BJ (cell line): ENCODE measurements at regions not wholly inside any gene's neighbourhood (a gene's known extent, or its start where the extent isn't known, plus 50 kb on each side); places are given as distances from the start of the nearest gene placed in this dataset.

Experiments used
- CTCF ChIA-PET: fragments of 350-600 bp; formaldehyde crosslinking; extraction: SDS; loops from one replicate; lab custom pipeline; 2021; ENCODE audit warnings: antibody characterized with exemption, inconsistent platforms; lab: Yijun Ruan, JAX
- POLR2A ChIA-PET: fragments of 300-600 bp; sonication (Branson Sonifier 250); formaldehyde crosslinking; extraction: SDS; loops from one replicate; lab custom pipeline; 2021; ENCODE audit warnings: antibody characterized with exemption; lab: Charles Lee
- DNase-seq: peaks from one replicate; pipeline ENCODE4 v3.0.0-alpha.2; 2011; ENCODE audit warnings: low read depth
- H3K27me3 ChIP-seq: 2 replicates; pipeline ENCODE4 v1.6.0; 2011; ENCODE audit warnings: low read length; ENCODE audit not compliant: control insufficient read depth, insufficient read depth
- H3K36me3 ChIP-seq: 2 replicates; pipeline ENCODE4 v1.5.1; 2011; ENCODE audit warnings: low read length; ENCODE audit not compliant: control insufficient read depth, insufficient read depth
- H3K4me3 ChIP-seq: 2 replicates; pipeline ENCODE4 v1.5.1; 2011; ENCODE audit warnings: low read depth, mild to moderate bottlenecking, control low read depth, low read length
- CTCF ChIP-seq: IDR thresholded peaks from 2 replicates; pipeline ENCODE4 v1.5.1; 2011; ENCODE audit warnings: low read depth, mild to moderate bottlenecking, control low read depth, inconsistent platforms, low read length, moderate library complexity; ENCODE audit not compliant: insufficient read depth

GRCh38 chrX:6909396-6909795 is 238.1 kb upstream of the STS start:
- Histone ChIP-seq H3K4me3 (no peak overlapping the region), H3K27me3 (no peaks in the 10 kb centered on the region), H3K36me3 (no peaks in the 10 kb centered on the region)
- no peak for TF ChIP-seq CTCF
- no peak for DNase-seq
- ChIA-PET POLR2A (no interaction called here), CTCF (no interaction called here)

GRCh38 chrX:6906608-6907007 is 240.9 kb upstream of the STS start:
- ChIA-PET CTCF (no interaction called here), POLR2A (no interaction called here)
- H3K36me3 ChIP-seq = no peaks in the 10 kb centered on the region
- no peak overlapping the region for H3K4me3 ChIP-seq
- no peaks in the 10 kb centered on the region for H3K27me3 ChIP-seq
- DNase-seq = no peak
- TF ChIP-seq CTCF = no peak

GRCh38 chrX:6904156-6904555 is 243.4 kb upstream of the STS start:
- DNase-seq = no peak
- no peak for TF ChIP-seq CTCF
- H3K36me3 ChIP-seq = no peaks in the 10 kb centered on the region
- no peaks in the 10 kb centered on the region for H3K27me3 ChIP-seq
- POLR2A ChIA-PET = no interaction called here
- H3K4me3 ChIP-seq = no peak overlapping the region
- CTCF ChIA-PET = no interaction called here

GRCh38 chrX:6898371-6898770 is 249.1 kb upstream of the STS start:
- no peaks in the 10 kb centered on the region for H3K36me3 ChIP-seq
- H3K4me3 ChIP-seq = no peak overlapping the region
- no peaks in the 10 kb centered on the region for H3K27me3 ChIP-seq
- POLR2A ChIA-PET = no interaction called here
- CTCF ChIA-PET = no interaction called here
- no peak for DNase-seq
- no peak for TF ChIP-seq CTCF

- POLR2A ChIA-PET = no interaction called here
- H3K36me3 ChIP-seq = no peaks in the 10 kb centered on the region
These were observed 256.1 kb upstream of the STS start for GRCh38 chrX:6891404-6891803.

More at GRCh38 chrX:6891404-6891803, 256.1 kb upstream of the STS start:
- H3K27me3 ChIP-seq = no peaks in the 10 kb centered on the region
- DNase-seq = no peak
- TF ChIP-seq CTCF = no peak
- no peak overlapping the region for H3K4me3 ChIP-seq
- CTCF ChIA-PET = no interaction called here
